Ecto neural progenitor cell (in vitro differentiated cells): ENCODE measurements at regions not wholly inside any gene's neighbourhood (a gene's known extent, or its start where the extent isn't known, plus 50 kb on each side); places are given as distances from the start of the nearest gene placed in this dataset.

Source experiments
- DNase-seq: peaks from one replicate; pipeline ENCODE4 v3.0.0-alpha.2; 2018; ENCODE audit warnings: low spot score

DNA sequence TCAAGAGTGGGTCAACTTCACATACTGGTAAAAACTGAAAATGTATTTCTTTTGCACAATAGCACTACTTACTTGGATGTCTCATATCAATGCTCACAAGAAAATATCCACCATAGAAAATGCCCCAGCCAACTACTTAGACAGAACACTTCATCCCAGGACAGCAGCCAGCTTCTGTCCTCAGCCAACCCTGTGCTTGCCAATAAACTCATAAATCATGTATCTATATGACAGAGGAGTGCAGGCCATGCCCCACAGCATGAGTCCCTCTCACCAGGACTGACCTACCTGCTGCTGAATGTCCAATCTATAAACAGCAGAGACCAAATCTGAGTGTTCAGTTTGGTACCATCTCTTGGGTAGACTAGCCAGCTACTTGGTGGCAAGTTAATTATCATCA, 179.3 kb downstream of the OMA1 start:
- DNase-seq: no peak

DNA sequence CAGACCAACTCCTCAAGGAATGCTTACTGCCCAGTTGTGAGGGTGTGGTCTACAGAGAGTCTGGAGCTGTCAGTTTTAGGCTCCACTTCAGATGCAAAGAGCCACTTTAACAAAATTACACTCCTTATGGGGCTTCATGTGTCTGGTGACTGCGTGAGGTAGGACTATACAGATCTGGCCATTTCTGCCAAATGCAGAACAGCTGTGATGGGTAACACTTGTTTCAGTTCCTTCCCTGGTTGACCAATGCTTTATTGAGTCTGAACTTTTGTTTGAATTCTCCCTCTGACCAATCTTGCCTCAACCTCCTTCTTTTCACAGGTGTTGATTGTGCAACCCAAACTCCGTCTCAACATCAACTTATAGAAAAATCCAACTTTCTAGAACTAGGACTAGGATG, 181.2 kb downstream of the OMA1 start:
- no peak for DNase-seq

DNA sequence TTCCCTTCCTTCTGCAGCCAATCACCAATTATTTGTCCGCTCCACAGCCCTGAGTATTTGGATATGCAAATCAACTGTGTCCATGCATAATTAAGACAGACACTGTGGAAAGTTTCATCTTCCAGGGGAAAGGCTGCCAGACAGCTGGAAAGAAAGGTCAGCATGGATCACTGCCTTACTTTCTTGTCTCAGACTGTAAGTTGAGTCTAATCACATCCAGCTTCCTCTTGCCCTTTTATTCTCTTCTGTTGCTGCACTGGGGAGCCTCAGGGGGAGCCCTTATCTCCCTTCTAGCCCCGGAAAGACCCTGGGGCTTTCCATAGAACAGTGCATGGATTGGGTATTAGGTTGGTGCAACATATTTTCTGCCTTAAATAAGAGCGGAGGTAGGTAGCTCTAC, 182.9 kb downstream of the OMA1 start:
- DNase-seq: peak; percentile 52

DNA sequence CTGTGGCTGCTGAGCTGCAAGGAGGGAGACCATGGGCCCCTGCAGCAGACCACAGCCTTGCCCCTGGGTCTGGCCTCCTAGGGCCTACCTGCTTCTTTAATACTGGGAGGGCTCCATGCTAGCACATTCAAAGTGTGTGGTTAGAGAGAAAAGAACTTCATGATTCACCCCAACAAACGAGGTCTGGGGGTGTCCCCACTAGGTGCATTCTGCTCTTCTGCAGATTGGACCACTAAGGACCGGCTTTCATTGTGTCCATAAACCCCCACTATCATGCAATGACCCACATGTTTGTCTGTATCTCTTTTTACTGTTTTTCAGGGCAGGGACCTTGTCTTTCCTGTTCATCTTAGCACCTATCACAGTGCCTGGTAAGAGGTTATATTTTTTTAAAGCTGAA, 185.4 kb downstream of the OMA1 start:
- DNase-seq: no peak

DNA sequence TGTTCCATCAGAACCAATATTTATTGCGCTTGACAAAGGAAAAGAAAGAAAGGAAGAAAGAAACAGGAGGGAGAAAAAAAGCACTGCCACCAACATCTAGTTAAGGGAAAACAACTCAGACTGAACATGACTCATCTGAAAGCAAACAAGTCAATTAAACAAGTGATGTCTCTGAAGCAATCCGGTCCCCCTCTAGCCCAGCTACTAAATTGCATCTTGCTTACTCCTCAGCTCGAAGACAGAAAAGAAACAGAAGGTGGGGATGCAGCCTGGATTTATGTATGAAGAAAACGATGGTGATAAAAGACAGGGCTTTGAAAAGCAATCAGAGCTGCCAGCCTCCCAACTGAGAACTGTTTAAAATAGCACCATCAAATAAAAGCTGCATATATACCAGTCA, 188.2 kb downstream of the OMA1 start:
- DNase-seq: no peak

DNA sequence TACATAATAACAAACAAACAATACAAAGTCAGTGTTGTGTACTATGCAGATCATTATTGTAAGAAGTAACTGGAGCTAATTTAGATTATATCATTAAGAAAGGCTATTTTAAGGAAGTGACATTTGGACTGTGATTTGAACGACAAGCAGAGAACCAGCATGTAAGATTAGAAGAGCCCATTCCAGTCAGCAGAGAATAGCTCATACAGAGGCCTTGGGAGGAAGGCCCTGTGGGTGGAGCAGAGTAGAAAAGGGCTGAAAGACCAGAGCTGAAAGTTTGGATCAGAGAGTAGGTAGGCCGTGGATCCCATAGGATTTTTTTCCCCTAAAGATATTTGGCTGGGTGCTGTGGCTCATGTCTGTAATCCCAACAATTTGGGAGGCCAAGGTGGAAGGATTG, 190.1 kb downstream of the OMA1 start:
- DNase-seq: no peak

DNA sequence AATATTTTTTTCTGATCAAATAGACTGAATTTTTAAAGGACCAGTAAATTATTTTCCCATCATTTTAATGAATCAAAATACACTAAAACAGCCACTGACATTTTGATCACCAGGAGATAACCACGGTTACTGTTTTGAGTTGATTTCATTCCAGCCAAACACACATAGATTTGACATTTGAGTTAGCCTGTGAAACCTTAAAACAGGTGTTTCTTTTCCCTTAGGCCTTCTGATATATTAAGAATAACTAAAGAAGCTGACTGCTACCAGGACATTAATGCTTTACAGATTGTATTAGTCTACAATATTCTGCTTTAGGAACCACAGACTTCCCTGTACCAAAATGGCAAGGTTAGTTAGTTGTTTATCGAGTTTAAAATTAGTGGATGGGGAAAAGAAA, 193.4 kb downstream of the OMA1 start:
- DNase-seq: no peak

DNA sequence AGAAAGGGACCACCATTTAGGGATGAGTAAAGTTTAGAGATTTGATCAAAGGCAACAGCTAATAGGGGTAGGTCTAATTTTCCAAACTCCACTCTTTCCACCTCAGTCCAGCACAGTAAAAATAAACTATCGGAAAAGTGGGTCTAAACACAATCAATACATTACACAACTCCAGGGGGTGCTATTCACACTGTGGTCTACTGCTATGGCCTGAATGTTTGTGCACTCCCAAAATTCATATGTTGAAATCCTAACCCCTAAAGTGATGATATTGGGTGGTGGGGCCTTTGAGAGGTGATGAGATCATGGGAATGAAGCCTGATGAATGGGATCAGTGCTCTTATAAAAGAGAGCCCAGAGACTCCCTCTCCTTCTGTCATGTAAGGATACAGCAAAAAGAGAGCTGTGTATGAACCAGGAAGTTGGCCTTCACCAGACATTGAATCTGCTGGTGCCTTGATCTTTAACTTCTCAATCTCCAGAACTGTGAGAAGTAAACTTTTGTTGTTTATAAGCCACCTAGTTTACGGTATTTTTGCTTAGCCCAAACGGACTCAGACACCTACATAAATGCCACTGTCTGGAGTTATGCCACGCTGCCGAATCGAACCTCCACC, 193.9 kb downstream of the OMA1 start:
- DNase-seq: no peak

DNA sequence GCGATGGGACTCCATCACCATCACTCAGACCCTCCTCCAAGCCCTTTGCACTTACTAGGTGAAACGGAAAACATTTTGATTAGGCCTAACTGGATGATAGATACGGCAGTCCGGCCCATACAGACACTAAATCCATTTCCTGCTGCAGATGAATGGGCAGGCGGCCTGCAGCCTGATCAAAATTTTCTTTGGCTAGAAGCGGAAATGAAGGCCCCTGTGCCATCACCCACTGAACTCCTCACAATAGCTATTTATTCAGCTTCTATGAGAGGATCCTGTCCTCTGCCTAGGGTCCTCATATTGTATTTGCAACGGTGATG, 200.5 kb downstream of the OMA1 start:
- no peak for DNase-seq

DNA sequence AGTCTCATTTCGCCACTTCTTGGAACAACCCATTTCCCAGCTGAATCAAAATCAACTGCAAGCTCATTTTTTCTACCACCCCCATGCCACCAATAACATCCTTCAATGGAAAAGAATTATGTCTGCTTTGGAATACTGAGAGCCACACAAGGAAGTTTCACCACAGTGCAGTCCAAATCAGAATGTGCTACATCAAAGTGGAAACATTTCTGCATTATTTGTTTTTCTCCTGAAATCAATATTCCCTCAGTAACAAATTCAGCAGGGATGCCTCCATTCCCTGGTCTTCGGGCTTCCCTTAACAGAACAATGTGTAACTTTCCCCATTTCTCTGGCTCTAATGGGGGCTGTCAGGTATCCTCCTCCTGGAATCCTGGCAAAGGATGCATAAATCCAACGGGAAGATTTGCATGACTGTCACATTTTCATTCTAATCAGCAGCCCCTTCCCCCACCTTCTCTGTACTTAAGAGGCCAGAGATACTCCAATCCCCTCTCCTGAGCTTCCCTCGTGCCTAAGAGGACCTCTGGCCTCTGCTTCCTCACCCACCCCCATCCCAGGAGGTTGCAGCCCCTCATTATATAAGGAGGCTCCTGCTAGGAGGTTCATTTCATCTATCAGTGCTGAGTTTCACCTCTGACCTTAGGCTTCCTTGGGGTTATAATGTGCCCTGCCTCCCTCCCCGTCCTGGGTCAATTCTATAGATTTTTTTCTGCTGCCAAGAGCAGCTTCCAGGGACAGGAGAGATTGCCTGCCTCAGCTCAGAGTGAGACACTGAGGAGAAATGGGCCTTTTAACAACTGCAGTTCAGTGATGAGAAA, 201.1 kb downstream of the OMA1 start:
- DNase-seq: peak; percentile 54

DNA sequence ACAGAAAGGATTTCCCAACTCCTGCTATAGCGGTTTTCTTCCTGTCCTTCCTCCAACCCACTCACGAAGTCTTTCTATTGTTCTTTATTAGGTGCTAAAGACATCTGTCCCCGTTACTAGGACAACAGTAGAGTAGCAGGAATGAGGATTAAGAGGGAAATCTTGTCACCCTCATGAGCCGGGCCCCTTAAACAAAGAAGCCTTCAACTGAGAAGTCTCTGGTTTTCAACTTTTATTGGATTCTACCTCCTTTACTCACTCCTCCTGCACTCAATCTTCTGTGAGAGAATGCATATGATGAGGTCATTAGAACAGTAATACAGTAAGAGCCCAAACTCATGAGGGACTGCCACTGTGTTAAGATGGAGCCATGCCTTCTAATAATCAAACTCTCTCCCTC, 206.3 kb downstream of the OMA1 start:
- no peak for DNase-seq

DNA sequence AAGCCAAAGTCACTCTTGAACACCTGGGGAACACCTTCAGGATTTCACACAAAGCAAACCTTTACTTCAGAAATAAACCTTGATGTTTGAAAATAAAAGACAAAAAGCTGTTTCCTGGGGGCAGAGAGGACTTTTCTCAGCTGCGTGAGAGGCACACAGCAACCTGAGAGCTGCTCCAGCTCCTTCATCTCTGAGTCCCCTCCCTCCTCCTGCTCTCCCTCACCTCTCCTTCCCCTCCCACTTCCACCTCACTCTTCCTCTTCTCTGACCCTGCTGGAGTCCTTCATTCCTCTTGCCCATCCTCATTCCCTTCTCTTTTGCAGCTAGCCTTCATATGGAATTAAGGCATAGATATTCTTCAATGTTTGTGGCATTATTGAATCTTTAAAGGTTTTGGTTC, 208.4 kb downstream of the OMA1 start:
- no peak for DNase-seq

DNA sequence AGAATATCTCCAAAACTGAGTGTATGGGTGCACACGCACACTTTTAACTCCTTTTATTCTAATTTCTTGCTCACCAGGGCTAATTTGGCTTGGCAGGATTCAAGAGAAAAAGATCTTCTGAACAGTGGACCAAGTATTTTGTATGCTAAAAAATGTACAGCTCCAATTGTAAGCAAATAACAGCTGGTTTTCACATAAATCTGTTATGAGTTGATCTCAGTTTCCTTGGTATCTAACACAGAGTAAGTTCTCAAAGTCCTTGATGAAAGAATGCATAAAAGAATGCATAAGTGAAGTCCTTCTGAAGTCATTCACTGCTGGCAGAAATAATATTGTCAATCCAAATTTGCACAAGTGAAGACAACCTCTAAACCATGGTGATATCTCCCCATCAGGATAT, 213.0 kb downstream of the OMA1 start:
- DNase-seq: no peak

DNA sequence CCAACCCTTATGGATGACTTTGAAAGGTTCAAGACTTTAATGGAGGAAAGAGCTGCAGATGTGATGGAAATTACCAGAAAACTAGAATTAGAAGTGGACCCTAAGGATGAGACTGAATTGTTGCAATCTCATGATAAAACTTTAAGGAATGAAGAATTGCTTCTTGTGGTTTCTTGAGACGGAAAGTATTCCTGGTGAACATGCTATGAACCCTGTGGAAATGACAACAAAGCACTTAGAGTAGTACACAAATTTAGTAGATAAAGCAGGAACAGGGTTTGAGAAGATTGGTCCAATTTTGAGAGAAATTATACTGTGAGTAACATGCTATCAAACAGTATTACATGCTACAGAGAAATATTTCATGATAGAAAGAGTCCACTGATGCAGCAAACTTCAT, 215.4 kb downstream of the OMA1 start:
- no peak for DNase-seq

DNA sequence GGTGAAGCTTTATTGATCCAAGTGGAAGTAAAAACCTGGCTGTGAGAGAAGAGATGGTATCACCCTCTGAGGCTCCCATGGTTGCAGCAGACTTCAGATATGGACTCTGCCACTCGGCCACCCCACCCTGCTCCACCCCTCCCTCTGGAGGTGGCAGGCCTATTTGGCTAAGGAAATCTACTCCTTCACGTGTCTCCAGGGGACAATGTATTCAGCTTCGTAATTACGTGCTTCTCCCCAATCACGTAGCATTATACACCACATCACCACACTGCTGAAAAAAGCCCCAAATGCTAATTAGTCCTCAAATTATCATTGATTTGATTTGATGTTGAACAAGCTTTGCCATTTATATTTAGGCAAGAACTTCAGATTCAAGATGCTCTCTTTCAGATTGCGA, 220.7 kb downstream of the OMA1 start:
- no peak for DNase-seq

DNA sequence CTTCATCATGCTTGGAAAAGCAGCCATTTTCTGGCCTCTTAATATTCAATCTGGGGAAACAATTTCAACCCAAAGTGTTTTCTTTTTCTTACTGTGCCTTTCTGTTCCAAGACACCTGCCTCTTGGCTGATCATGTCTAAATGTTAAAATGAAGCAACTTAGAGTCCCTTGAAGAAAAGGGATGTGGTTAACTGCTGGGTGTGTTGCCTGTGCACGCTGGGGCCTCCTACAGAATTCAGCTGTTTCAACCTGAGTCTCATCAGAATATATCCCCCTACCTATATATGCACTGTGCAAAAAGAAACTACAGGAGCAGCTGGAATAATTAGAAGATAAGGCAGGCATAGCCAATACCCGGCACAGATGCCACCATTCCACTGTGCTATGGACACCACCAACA, 222.0 kb downstream of the OMA1 start:
- no peak for DNase-seq

DNA sequence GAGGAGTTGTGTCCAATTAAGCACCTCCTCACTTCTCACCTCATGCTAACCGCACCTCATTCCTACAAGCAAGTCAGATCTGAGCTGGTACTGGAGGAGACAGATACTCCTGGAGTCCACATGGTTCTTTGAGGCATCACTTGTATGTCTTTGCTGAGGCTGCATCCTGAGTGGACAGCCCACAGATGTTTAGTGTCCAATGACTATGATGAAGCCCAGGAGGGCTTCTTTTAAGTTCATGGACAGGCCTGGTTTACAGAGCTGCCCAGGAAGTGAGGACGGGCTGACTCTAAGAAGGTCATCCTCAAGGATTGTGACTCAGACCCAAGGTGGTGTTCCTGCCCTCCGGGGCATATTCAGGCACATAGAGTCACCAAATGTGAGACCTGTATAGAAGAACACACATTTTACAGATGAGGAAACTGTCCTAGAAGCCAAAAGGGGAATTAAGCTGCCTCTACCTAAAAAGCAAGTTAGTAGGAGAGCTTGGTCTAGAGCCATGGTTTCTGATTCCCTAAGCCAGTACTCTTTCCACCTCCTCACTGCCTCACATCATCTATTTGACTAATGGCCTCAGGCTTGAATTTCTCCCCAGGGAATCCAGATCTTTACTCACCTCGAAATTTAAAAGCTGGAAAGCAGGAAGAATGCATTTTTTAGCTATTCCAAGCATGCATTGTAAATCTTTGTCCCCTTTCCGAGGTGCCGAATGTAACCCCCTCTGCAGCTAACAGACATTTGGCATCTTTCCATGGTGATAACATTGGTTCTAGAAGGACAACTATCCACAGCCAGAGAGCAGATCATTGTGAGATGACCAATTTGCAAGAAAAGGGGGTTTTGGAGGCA, 228.1 kb downstream of the OMA1 start:
- no peak for DNase-seq

DNA sequence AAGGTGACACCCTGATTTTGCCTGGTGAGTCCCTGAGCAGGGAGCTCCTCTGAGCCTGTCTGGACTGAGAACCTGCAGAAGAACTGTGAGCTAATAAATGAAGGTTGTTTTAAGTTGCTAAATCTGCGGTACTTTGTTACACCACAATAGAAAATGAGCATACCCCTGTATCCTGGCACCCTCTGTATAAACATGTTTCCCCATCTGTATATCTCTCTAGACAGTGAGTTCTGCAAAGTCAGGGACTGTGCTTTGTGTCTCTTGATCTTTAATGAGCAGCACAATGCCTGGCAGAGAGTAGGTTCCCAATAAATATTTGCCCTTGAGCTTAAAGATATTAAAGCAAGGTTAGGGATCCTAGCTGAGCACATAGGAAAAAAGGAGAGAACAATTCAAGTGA, 228.8 kb downstream of the OMA1 start:
- DNase-seq: no peak

DNA sequence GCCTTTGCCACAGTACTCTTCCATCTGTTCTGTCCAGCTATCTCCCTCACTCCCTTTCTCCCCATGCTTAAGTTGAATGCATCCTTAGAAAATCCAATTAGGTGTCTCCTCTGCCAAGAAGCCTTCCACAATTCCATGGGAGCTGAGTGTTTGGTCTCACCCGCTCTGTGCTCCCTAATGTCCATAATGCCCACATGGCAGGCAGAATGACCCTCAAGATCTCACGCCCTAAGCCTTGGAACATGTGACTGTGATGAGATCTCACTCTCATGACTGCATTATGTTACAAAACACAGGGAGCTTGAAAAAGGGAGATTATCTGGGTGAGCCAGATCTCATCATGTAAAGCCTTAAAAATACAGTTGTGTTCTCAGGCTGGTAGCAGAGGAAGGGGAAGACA, 229.4 kb downstream of the OMA1 start:
- DNase-seq: no peak

DNA sequence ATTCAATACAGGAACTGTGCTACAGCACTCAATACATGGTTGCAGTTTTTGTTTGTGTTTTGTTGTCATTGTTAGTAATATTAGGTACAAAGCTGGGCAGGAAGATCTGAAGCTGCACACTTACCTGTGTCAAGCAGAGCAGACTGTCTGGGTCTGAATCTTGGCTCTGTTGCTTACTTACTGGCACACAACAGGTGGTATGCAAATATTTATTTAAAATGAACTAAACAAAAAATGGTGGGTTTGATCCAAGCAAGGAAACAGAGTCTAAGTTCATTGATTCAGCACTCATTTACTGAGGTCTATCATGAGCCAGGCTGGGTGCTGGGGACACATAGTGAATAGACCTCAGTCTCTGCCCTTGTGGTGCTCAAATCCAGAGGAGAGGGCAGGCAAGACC, 230.4 kb downstream of the OMA1 start:
- DNase-seq: no peak

DNA sequence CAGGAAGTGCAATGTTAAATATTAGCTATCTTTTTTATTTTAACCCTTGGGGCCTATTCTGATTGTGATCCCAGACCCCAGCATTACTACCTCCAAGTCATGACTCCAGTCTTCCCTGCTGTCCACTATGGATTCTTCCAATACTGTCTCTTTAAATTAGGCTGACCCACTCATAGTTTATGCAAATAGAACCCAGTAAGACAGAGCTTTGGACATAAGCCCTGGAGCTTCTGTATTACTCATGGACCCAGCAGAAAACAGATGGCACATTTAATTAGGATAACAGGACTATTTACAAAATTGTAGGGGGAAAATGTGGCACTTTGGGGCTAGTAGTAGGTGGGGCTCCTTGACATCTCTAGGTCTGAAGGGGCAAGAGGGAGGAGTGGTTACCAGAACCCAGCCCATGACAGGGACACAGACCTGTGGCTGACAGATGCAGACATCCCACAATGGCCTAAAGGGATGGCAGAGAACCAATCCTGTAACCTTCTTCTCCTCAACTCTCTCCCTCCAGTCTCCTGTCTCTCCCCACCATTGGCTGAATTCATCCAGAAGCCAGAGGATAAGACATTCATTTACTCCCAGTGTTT, 233.5 kb downstream of the OMA1 start:
- DNase-seq: no peak

DNA sequence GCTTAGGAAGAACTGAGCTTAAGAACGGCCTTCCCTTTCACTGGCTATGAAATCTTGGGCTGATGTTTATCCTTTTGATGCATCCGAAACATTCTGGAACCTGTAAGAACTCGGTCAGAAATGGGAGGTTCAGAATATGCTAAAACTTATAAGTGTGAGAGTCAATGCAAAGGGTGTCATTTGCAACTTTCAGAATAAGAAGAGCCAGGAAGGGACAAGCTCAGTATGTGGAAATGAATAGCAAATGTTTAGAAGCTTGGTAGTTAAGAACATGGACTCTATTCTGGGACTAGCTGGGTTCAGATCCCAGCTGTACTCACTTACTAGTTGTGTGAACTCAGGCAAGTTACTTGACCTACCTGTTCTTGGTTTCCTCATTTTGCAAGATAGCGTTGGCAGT, 234.1 kb downstream of the OMA1 start:
- DNase-seq: no peak

DNA sequence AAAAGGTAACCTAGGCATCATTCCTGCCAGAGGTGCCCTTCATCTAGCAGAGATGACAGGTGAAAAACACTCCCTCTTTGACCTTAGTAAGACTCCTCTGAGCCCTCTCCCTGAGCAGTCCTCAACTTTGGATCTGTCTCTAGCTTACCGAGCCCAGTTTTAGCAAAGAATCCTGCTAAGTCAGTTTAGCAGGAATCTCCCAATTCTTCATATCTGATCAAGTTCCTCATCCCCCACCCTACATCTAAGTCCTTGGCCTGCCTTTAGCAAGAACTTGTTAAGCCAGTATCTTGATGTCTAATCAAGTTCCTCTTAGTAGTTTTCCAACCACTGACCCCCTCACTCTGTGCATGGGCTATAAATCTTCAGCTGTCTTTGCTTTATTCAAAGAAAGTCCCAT, 235.6 kb downstream of the OMA1 start:
- DNase-seq: no peak
